ENCODE measurements at regions not wholly inside any gene's neighbourhood (a gene's known extent, or its start where the extent isn't known, plus 50 kb on each side); places are given as distances from the start of the nearest gene placed in this dataset.

GRCh38 chr1:17913326-17914115, 158.4 kb downstream of the ACTL8 start:
- TF ChIP-seq CTCF (IDR thresholded peaks at IDR 0.05; ENCODE audit: control extremely low read depth in 1 of 3, insufficient read depth in 1 of 3, low read depth in 1 of 3, low read length in 3 of 3) (no peak), POLR2A (IDR thresholded peaks at IDR 0.05; ENCODE audit: control extremely low read depth in 1 of 2, low read depth in 2 of 2, low read length in 2 of 2) (no peak), GTF2F1 (IDR thresholded peaks at IDR 0.05; ENCODE audit: borderline replicate concordance, low read depth, low read length) (no peak), JUN (IDR thresholded peaks at IDR 0.05; ENCODE audit: low read depth, low read length) (no peak), GABPA (IDR thresholded peaks at IDR 0.05; ENCODE audit: borderline replicate concordance, insufficient read depth, low read length) (no peak), SP1 (IDR thresholded peaks at IDR 0.05; ENCODE audit: low read depth, low read length) (no peak), POLR2AphosphoS5 (IDR thresholded peaks at IDR 0.05; ENCODE audit: low read depth, low read length) (no peak), NRF1 (IDR thresholded peaks at IDR 0.05; ENCODE audit: low read depth, low read length) (no peak), CBX8 (IDR thresholded peaks at IDR 0.05; ENCODE audit: borderline replicate concordance, low read depth, low read length) (no peak), KDM5A (IDR thresholded peaks at IDR 0.05; ENCODE audit: low read length) (no peak), ATF2 (IDR thresholded peaks at IDR 0.05; ENCODE audit: low read length) (no peak)
